IMR-90 (cell line): ENCODE measurements at regions not wholly inside any gene's neighbourhood (a gene's known extent, or its start where the extent isn't known, plus 50 kb on each side); places are given as distances from the start of the nearest gene placed in this dataset.
"Not testable (repeated sequence)": the region's sequence is repeated elsewhere in the genome, so short reads cannot be mapped to it uniquely, and the experiment has no call there.

Source experiments
- ATAC-seq: fragments of 200-7000 bp; cut with Tn5 transposase; 2 replicates; pipeline ENCODE4 v1.9.1; 2020; ENCODE audit warnings: low read depth, mild to moderate bottlenecking, moderate library complexity
- BruUV-seq: library from RNA; stranded (reverse); fragments of 400-500 nt; replicated peaks from 2 replicates; lab custom pipeline; 2021; lab: Mats Ljungman, UMichigan
- CTCF ChIA-PET: fragments of 300-600 bp; formaldehyde crosslinking; extraction: SDS; loops from one replicate; lab custom pipeline; 2021; ENCODE audit warnings: antibody characterized with exemption; lab: Yijun Ruan, JAX
- POLR2A ChIA-PET: fragments of 300-600 bp; sonication (Branson Sonifier 250); formaldehyde crosslinking; loops from one replicate; lab custom pipeline; 2022; ENCODE audit warnings: antibody characterized with exemption; ENCODE audit not compliant: unreplicated experiment; lab: Charles Lee
- DNase-seq: peaks from one replicate; pipeline ENCODE4 v3.0.0; 2013
- H2AFZ ChIP-seq: replicated peaks from 2 replicates; pipeline ENCODE3; 2013; ENCODE audit warnings: low read length, mild to moderate bottlenecking; ENCODE audit not compliant: poor library complexity
- H2AK5ac ChIP-seq: 2 replicates; pipeline ENCODE4 v1.6.1; 2013; ENCODE audit warnings: low read depth, low read length, inconsistent platforms
- H2AK9ac ChIP-seq: replicated peaks from 2 replicates; pipeline ENCODE3; 2013; ENCODE audit warnings: mild to moderate bottlenecking, low read depth, low read length, moderate library complexity; ENCODE audit not compliant: poor library complexity
- H2BK120ac ChIP-seq: 2 replicates; pipeline ENCODE4 v1.6.1; 2013; ENCODE audit warnings: low read depth, low read length, inconsistent platforms
- H2BK15ac ChIP-seq: 3 replicates; pipeline ENCODE4 v1.6.1; 2013; ENCODE audit warnings: low read depth, low read length, inconsistent platforms
- H2BK20ac ChIP-seq: 2 replicates; pipeline ENCODE4 v1.6.1; 2013; ENCODE audit warnings: low read depth, mild to moderate bottlenecking, inconsistent platforms, low read length, moderate library complexity
- H2BK5ac ChIP-seq: 2 replicates; pipeline ENCODE4 v1.6.1; 2013; ENCODE audit warnings: mild to moderate bottlenecking, low read depth, low read length, inconsistent platforms; ENCODE audit not compliant: poor library complexity, severe bottlenecking
- H3K14ac ChIP-seq: replicated peaks from 2 replicates; pipeline ENCODE4 v1.6.1; 2013; ENCODE audit warnings: low read depth, low read length, inconsistent platforms
- H3K18ac ChIP-seq: 2 replicates; pipeline ENCODE4 v1.6.1; 2013; ENCODE audit warnings: low read depth, low read length, control low read depth
- H3K23ac ChIP-seq: 2 replicates; pipeline ENCODE4 v1.6.1; 2013; ENCODE audit warnings: low read depth, low read length, inconsistent platforms
- H3K27ac ChIP-seq: 2 replicates; pipeline ENCODE4 v1.5.1; 2013; ENCODE audit warnings: mild to moderate bottlenecking, control low read depth, low read length; ENCODE audit not compliant: insufficient read depth
- H3K27me3 ChIP-seq: 2 replicates; pipeline ENCODE4 v1.6.1; 2013; ENCODE audit warnings: low read length; ENCODE audit not compliant: control insufficient read depth, insufficient read depth
- H3K36me3 ChIP-seq: 2 replicates; pipeline ENCODE4 v1.6.1; 2013; ENCODE audit warnings: low read length, mixed read lengths; ENCODE audit not compliant: control insufficient read depth, insufficient read depth
- H3K4ac ChIP-seq: 2 replicates; pipeline ENCODE4 v1.6.1; 2013; ENCODE audit warnings: low read depth, low read length, inconsistent platforms
- H3K4me1 ChIP-seq: 2 replicates; pipeline ENCODE4 v1.6.1; 2013; ENCODE audit warnings: low read length, mixed read lengths; ENCODE audit not compliant: control insufficient read depth, insufficient read depth
- H3K4me2 ChIP-seq: 2 replicates; pipeline ENCODE4 v1.6.1; 2013; ENCODE audit warnings: low read depth, mild to moderate bottlenecking, control low read depth, low read length, moderate library complexity
- H3K4me3 ChIP-seq: 2 replicates; pipeline ENCODE4 v1.5.1; 2013; ENCODE audit warnings: low read depth, mild to moderate bottlenecking, control low read depth, low read length, moderate library complexity; ENCODE audit not compliant: insufficient read depth
- H3K56ac ChIP-seq: 2 replicates; pipeline ENCODE4 v1.6.1; 2013; ENCODE audit warnings: low read length, inconsistent platforms; ENCODE audit not compliant: insufficient read depth; ENCODE audit errors: extremely low read depth
- H3K79me1 ChIP-seq, 2 experiments: 2 replicates each; pipeline ENCODE4 v1.6.1; 2013; ENCODE audit warnings: low read length in 2 of 2, inconsistent platforms in 1 of 2, low read depth in 1 of 2
- H3K9ac ChIP-seq: 2 replicates; pipeline ENCODE4 v1.6.1; 2013; ENCODE audit warnings: low read depth, low read length, control low read depth
- H3K9me1 ChIP-seq: 2 replicates; pipeline ENCODE4 v1.6.1; 2013; ENCODE audit warnings: low read length, inconsistent platforms; ENCODE audit not compliant: insufficient read depth
- H3K9me3 ChIP-seq: 2 replicates; pipeline ENCODE4 v1.6.1; 2013; ENCODE audit warnings: low read length; ENCODE audit not compliant: control insufficient read depth, insufficient read depth
- H4K20me1 ChIP-seq: 2 replicates; pipeline ENCODE4 v1.6.1; 2013; ENCODE audit warnings: low read length, inconsistent platforms; ENCODE audit not compliant: insufficient read depth
- H4K5ac ChIP-seq: 2 replicates; pipeline ENCODE4 v1.6.1; 2013; ENCODE audit warnings: mild to moderate bottlenecking, low read depth, low read length, control low read depth
- H4K8ac ChIP-seq, 2 experiments: 2 replicates each; pipeline ENCODE4 v1.6.1; 2013; ENCODE audit warnings: low read depth in 2 of 2, low read length in 2 of 2, control low read depth in 1 of 2, inconsistent platforms in 1 of 2
- H4K91ac ChIP-seq: 2 replicates; pipeline ENCODE4 v1.6.1; 2013; ENCODE audit warnings: low read depth, low read length, inconsistent platforms; ENCODE audit not compliant: insufficient read depth
- WGBS, 2 experiments: methylation state at CpG; one replicate each; pipeline versions ENCODE4 v1.1.5 to v1.1.7; 2013; ENCODE audit warnings: missing lambda C conversion rate in 2 of 2; ENCODE audit not compliant: insufficient read length in 1 of 2; ENCODE audit errors: extremely low coverage in 2 of 2; 5-methylcytosine and 5-hydroxymethylcytosine counted together
- dilution Hi-C: fragments of 300-500 bp; cut with HindIII; formaldehyde crosslinking; loops from one replicate; pipeline ENCODE4 v1.14.3; 2018; ENCODE audit warnings: low sequenced_read_pairs; ENCODE audit not compliant: unreplicated experiment
- in situ Hi-C: fragments of 300-500 bp; cut with MboI; formaldehyde crosslinking; loops from 3 replicates; pipeline ENCODE4 v1.14.3; 2019; ENCODE audit warnings: low sequenced_read_pairs, inconsistent platforms, mixed read lengths
- intact Hi-C: fragments of 100-400 bp; cut with micrococcal nuclease; formaldehyde crosslinking; loops from 2 replicates; pipeline ENCODE4 v1.10.0; 2022

DNA sequence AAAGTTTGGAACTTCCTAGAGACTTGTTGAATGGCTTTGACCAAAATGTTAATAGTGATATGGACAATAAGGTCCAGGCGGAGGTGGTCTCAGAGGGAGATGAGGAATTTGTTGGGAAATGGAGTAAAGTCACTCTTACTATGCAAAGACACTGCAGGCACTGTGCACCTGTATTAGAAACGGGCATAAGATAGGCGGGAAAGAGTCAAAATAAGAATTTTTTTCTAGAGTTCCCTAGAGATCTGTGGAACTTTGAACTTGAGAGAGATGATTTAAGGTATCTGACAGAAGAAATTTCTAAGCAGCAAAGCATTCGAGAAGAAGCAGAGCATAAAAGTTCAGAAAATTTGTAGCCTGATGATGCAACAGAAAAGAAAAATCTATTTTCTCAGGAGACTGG, 144.4 kb upstream of the C1QTNF3 start:
- H4K8ac ChIP-seq, H3K4ac ChIP-seq, H3K9me1 ChIP-seq, H4K91ac ChIP-seq, H3K79me1 ChIP-seq, H4K20me1 ChIP-seq, H3K18ac ChIP-seq, H2BK120ac ChIP-seq, H2BK5ac ChIP-seq, H3K27ac ChIP-seq, ATAC-seq, H3K4me2 ChIP-seq, H2AK5ac ChIP-seq, H3K4me1 ChIP-seq, DNase-seq, H2BK15ac ChIP-seq, H2AK9ac ChIP-seq, dilution Hi-C loops, BruUV-seq, in situ Hi-C loops, H3K14ac ChIP-seq, H3K36me3 ChIP-seq, H3K4me3 ChIP-seq, H4K5ac ChIP-seq, H3K9ac ChIP-seq, H3K9me3 ChIP-seq, intact Hi-C loops, H2AFZ ChIP-seq, H3K27me3 ChIP-seq, H3K23ac ChIP-seq, CTCF ChIA-PET, H2BK20ac ChIP-seq, POLR2A ChIA-PET, H3K56ac ChIP-seq: not testable (repeated sequence)
- no CpG with 5 or more reads among the region's 4 CpGs for WGBS, 2 experiments
